ENCODE measurements at regions not wholly inside any gene's neighbourhood (a gene's known extent, or its start where the extent isn't known, plus 50 kb on each side); places are given as distances from the start of the nearest gene placed in this dataset.

DNA sequence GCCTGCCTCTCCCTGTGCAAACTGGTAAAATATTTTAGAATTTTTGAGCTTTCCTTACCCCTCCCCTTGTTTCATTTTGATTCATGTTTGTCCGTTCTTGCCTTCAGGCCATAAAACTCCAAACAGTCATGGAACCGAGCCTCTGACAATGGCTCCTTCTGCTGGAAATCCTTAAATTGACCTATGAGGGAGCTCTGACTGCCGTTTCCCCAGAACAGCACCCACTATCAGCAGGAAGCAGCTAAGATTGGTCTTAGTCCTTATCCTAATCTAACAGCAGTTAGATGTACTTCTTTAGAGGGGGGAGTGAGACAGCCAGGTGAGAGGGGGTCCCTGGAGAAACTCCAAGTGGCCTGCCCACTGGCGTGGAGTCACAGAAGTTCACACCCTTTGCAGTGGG is 106.7 kb downstream of the FAM174A start:
- TF ChIP-seq CTCF (IDR thresholded peaks at IDR 0.05; ENCODE audit: low read depth, low read length) = no peak
- DNase-seq (ENCODE audit: extremely low read depth, low read depth) = no peak

- no peak for TF ChIP-seq CTCF (IDR thresholded peaks at IDR 0.05; ENCODE audit: low read depth, low read length)
- DNase-seq (ENCODE audit: extremely low read depth, low read depth) = no peak
Measured at GRCh38 chr5:100643473-100643872, 108.3 kb downstream of the FAM174A start.

DNA sequence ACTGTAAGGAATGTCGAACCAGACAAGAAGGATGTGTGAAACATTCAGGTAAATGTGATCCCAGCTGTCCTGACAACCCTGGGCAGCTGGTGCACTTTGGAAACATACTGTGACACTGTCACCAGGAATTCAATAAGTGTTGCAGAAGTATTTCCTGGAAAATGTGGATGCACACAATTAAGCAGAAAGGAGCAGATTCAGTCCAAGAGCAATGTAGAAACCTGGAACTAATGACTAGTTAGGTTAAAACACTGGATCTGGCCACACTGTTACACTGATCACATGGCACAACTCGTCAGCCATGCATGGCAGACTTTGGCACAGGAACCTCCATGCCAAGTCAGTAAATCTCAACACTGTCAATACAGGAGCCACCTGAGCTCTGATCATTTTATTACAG is 109.0 kb downstream of the FAM174A start:
- TF ChIP-seq CTCF (IDR thresholded peaks at IDR 0.05; ENCODE audit: low read depth, low read length) = no peak
- no peak for DNase-seq (ENCODE audit: extremely low read depth, low read depth)

DNA sequence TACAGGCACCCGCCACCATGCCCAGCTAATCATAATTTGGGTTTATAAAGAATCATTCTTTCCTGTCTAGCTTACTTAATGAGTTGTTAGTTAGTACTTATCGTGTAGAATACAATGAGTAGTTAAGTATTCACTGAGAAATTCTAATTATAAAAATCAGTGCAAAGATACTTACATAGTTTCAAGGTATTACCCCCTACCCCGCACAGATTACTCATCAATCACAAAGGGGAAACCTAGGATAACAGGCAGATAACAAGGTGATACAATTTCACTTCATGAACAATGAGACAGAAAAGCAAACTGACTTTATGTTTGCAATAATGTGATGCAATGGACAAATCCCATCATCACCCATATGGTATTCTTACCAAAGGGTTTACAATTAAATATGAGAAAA is 109.6 kb downstream of the FAM174A start:
- no peak for TF ChIP-seq CTCF (IDR thresholded peaks at IDR 0.05; ENCODE audit: low read depth, low read length)
- DNase-seq (ENCODE audit: extremely low read depth, low read depth) = no peak

GRCh38 chr5:100646011-100646410 is 110.8 kb downstream of the FAM174A start:
- no peak for DNase-seq (ENCODE audit: extremely low read depth, low read depth)
- no peak for TF ChIP-seq CTCF (IDR thresholded peaks at IDR 0.05; ENCODE audit: low read depth, low read length)

- TF ChIP-seq CTCF (IDR thresholded peaks at IDR 0.05; ENCODE audit: low read depth, low read length) = no peak
- no peak for DNase-seq (ENCODE audit: extremely low read depth, low read depth)
Measured at GRCh38 chr5:100646691-100647090, 111.5 kb downstream of the FAM174A start.

DNA sequence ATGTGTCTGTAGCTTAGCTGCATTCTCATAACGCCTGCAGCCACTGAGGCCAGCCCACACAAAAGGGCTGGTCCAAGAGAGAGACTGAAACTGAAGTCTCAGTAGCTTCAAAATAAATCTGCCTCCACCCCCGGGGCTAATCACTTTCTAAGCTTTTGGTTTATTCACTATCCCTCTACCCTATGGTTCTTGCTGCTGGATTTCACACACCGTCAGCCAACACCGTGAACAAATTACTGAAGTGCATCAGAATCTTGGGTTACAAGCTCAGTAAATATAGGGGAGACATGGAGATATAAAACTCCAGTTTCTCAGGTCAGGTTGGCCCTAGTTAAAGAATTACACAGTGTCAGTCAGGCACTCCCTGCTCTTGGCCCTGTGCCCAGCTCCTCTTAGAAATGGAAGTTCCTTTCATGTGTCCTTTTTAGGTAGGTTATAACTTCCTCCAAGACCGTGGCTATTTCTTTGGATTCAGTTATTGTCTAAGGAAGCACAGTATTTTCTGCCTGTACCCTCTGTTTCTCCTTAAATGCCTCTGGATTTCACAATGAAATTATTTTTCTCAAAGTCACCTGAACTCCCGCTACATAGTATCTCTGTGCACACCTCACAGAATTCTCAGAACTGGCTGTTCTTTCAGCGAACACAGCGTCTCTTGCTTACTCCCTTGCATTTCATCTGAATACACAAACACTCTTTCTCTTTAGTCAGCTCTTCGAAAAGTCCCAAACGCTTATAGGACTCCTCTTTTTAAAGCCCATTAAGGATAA is 112.5 kb downstream of the FAM174A start:
- no peak for TF ChIP-seq CTCF (IDR thresholded peaks at IDR 0.05; ENCODE audit: low read depth, low read length)
- no peak for DNase-seq (ENCODE audit: extremely low read depth, low read depth)

Measured in AG09319 (cell line).